HFF-Myc (cell line): ENCODE measurements at regions not wholly inside any gene's neighbourhood (a gene's known extent, or its start where the extent isn't known, plus 50 kb on each side); places are given as distances from the start of the nearest gene placed in this dataset.

ENCODE experiments used
- DNase-seq: peaks from one replicate; pipeline ENCODE4 v3.0.0-alpha.2; 2011; ENCODE audit warnings: low read depth; ENCODE audit errors: extremely low read depth
- H3K4me3 ChIP-seq: replicated peaks from 2 replicates; pipeline ENCODE4 v1.5.1; 2011; ENCODE audit warnings: low read depth, mild to moderate bottlenecking, control low read depth, low read length
- CTCF ChIP-seq: IDR thresholded peaks from 2 replicates; pipeline ENCODE4 v1.5.1; 2012; ENCODE audit warnings: mild to moderate bottlenecking, low read depth, low read length, control low read depth; ENCODE audit errors: missing control alignments

DNA sequence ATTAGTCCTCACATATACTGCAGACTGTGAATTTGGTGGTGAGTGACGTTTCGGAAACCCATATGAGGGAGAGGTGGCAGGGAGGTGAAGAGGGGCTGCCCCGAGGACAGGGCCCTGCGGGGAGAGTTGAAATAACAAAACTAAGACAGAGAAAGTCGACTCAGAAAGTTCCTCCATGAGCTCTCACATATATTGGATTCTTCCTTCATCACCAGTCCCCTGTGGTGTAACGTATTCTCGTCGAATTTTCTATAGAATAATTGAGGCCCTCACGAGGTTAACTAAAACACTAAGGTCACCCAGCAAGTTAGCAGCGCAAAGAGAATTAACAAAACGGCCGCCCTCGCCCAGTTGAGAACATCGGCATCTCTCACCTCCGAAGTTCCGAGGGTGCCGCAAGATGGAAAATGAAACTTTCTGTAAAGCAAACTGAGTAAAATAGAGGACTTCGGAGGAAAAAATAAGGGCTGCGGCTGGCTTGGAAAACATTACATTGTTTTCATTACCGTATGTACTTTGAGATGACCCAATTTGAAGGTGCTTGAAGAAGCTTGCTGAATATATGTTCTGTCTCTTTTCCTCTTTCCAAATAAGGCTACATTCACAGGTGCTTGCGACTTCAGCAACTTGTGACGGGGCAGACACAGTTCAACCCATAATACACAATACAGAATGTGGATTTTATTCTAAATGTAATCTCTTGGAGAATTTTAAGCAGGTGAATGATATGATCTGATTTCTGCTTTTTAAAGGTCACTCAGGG, 490.9 kb upstream of the JARID2 start:
- no peak for TF ChIP-seq CTCF
- no peak overlapping the region for H3K4me3 ChIP-seq
- no peak for DNase-seq

DNA sequence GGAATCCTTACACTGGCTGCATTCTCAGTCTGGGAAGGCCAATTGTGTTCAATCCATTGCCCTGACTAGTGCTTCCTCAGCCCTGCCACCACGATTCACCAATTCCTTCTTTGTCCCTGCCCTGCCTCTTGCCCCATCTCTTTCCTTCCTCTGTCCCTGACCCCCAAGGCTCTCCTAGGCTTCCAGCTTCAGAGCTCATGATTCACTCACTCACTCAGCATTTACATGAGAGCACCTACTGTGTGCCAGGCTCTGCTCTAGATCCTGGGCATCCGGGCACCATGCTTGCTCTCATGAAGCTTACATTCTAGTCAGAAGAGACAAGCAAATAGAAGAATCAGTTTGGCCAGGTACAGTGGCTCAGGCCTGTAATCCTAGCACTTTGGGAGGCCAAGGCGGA, 489.5 kb upstream of the JARID2 start:
- TF ChIP-seq CTCF = no peak
- no peak overlapping the region for H3K4me3 ChIP-seq
- no peak for DNase-seq

DNA sequence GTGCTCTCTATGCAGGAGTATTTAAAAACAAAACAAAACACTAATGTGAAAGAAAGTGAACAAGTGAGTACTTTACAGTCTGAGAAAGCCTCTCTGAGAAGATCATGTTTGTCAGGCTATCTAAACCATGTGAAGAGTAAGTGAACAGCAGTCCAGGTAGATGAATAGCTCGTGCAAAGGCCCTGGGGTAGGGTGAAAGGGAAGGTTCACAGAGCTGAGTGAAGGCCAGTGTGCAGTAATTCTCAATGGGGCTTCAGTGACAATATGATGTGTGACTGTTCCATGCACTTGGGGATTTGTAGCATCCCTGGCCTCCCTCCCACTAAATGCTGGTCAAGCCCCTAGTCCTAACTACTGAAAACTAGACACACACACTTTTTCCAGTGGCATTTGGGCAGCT, 488.9 kb upstream of the JARID2 start:
- TF ChIP-seq CTCF = no peak
- no peak for DNase-seq
- H3K4me3 ChIP-seq = no peak overlapping the region

GRCh38 chr6:14757418-14757817, 488.5 kb upstream of the JARID2 start:
- H3K4me3 ChIP-seq = no peak overlapping the region
- no peak for DNase-seq
- no peak for TF ChIP-seq CTCF

DNA sequence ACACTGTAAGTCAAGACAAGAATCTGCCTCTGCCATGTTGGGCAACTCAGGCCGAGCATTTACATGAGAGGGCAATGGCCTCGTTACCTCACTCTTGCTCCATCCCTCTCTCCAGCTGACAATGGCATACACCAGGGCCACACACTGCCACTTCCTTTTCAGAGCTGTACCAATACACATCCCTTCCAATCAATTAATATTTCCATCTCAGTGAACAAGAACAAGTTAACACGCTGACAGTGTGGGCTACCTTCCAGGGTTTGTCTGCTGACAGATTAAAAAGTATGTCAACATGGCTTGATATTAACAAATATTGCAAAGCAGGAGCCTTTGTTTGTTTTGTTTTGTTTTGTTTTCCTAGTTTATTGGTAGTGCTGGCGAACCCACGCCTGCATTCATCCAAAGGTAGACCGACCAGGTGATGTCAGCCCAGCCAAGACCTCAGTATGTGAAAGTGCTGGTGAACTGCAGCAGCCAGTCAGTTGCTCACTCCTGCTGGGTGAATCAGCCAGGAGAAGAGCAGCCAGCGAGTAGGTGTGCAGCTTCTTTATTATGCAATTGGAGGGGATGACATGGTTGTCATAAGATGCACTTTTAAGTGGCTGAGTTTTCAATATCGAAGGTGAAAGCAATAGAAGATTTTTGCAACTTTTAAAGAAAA, 487.3 kb upstream of the JARID2 start:
- no peak overlapping the region for H3K4me3 ChIP-seq
- no peak for TF ChIP-seq CTCF
- DNase-seq = no peak

DNA sequence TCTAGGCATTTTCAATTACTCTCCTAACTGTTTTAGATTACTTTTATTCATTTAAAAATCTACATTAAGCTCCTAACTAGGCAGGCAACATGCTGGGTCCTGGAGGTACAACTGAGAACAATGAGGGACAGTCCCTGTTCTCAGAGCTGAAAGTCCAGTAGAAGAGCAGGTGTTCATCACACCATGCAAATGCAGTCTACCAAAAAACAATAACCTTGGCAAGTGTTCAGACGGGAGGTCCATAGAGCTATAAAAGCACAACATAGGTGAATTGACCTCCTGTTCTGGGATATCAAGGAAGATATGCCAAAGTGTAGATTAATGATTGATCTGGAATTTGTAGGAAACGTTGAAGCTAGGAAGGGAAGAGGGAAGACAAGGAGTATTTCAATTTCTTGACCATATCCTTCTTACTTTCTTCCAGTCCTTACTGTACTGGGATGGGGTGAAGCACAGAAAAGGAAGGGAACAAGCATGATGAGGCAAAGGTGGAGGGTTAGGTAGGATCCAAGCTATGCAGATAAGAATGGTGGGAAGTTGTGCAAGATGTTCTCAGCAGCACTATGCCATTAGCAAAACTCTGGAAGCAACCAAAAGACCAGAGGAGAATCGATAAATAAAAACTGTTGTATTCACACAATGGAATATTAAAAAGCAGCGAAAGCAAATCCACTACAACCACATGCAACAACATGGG, 485.7 kb upstream of the JARID2 start:
- no peak overlapping the region for H3K4me3 ChIP-seq
- no peak for DNase-seq
- TF ChIP-seq CTCF = no peak
